ENCODE measurements at regions not wholly inside any gene's neighbourhood (a gene's known extent, or its start where the extent isn't known, plus 50 kb on each side); places are given as distances from the start of the nearest gene placed in this dataset.

- no peak for DNase-seq (ENCODE audit: low read depth)
- no peak overlapping the region for H3K4me3 ChIP-seq (ENCODE audit: control insufficient read depth, low read depth, low read length)
- TF ChIP-seq CTCF (IDR thresholded peaks at IDR 0.05; ENCODE audit: control insufficient read depth, insufficient read depth, low read depth, low read length, missing control alignments): no peak
Measured at GRCh38 chr6:1228754-1229191, 83.1 kb upstream of the FOXQ1 start.

- no peak for TF ChIP-seq CTCF (IDR thresholded peaks at IDR 0.05; ENCODE audit: control insufficient read depth, insufficient read depth, low read depth, low read length, missing control alignments)
- DNase-seq (ENCODE audit: low read depth): no peak
- no peak overlapping the region for H3K4me3 ChIP-seq (ENCODE audit: control insufficient read depth, low read depth, low read length)
Measured at GRCh38 chr6:1227935-1228753, 83.8 kb upstream of the FOXQ1 start.

- no peak for DNase-seq (ENCODE audit: low read depth)
- H3K4me3 ChIP-seq (ENCODE audit: control insufficient read depth, low read depth, low read length): no peak overlapping the region
- TF ChIP-seq CTCF (IDR thresholded peaks at IDR 0.05; ENCODE audit: control insufficient read depth, insufficient read depth, low read depth, low read length, missing control alignments): no peak
Measured at GRCh38 chr6:1227600-1227934, 84.3 kb upstream of the FOXQ1 start.

GRCh38 chr6:1226277-1227099 lies 85.4 kb upstream of the FOXQ1 start:
- TF ChIP-seq CTCF (IDR thresholded peaks at IDR 0.05; ENCODE audit: control insufficient read depth, insufficient read depth, low read depth, low read length, missing control alignments): no peak
- H3K4me3 ChIP-seq (ENCODE audit: control insufficient read depth, low read depth, low read length): no peak overlapping the region
- DNase-seq (ENCODE audit: low read depth): no peak

- no peak overlapping the region for H3K4me3 ChIP-seq (ENCODE audit: control insufficient read depth, low read depth, low read length)
- DNase-seq (ENCODE audit: low read depth): no peak
- no peak for TF ChIP-seq CTCF (IDR thresholded peaks at IDR 0.05; ENCODE audit: control insufficient read depth, insufficient read depth, low read depth, low read length, missing control alignments)
Measured at GRCh38 chr6:1224514-1224913, 87.4 kb upstream of the FOXQ1 start.

GRCh38 chr6:1222728-1223595 lies 88.9 kb upstream of the FOXQ1 start:
- no peak overlapping the region for H3K4me3 ChIP-seq (ENCODE audit: control insufficient read depth, low read depth, low read length)
- TF ChIP-seq CTCF (IDR thresholded peaks at IDR 0.05; ENCODE audit: control insufficient read depth, insufficient read depth, low read depth, low read length, missing control alignments): no peak
- no peak for DNase-seq (ENCODE audit: low read depth)
